GM19324 (cell line): ENCODE measurements at regions not wholly inside any gene's neighbourhood (a gene's known extent, or its start where the extent isn't known, plus 50 kb on each side); places are given as distances from the start of the nearest gene placed in this dataset.

ENCODE experiments used
- ATAC-seq: cut with Tn5 transposase; IDR thresholded peaks from one replicate; pipeline ENCODE4 v1.9.1; 2021; ENCODE audit warnings: mild to moderate bottlenecking, moderate library complexity; ENCODE audit not compliant: unreplicated experiment, low FRiP score

GRCh38 chr6:95478941-95479340, 98.4 kb upstream of the MANEA start:
- ATAC-seq: no peak

GRCh38 chr6:95487817-95488216, 89.5 kb upstream of the MANEA start:
- ATAC-seq: no peak

DNA sequence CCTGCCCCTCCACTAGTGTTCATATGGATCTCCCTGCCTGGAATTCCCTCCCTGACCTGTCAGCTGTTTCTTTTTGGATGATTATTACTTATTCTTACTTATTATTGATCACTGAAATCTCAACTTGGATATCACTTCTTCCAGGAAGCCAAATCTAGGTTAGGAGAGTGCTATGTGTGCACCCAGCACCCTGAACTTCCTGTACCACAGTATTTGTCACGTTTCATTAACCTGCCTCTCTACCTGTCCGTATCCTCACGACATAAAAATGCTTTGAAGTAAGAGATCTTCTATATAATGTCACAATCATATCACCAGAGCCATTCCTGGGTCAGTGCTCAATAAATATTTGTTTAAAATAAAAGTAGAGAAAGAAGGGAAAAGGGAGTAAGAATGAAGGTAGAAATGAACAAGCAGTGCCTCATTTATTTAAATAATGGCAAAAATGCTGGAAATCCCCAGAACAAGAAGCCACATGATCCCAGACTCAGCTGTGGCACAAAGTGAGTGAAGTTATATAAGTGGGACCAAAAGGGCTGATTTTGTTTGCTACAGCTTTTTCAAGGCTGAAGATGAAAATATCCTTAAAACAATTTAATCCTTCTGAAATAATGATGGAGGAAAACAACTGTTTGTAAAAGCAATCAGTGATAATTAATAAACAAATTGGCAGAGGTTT, 88.0 kb upstream of the MANEA start:
- no peak for ATAC-seq

- no peak for ATAC-seq
These were observed 80.4 kb upstream of the MANEA start for GRCh38 chr6:95496769-95497426.

DNA sequence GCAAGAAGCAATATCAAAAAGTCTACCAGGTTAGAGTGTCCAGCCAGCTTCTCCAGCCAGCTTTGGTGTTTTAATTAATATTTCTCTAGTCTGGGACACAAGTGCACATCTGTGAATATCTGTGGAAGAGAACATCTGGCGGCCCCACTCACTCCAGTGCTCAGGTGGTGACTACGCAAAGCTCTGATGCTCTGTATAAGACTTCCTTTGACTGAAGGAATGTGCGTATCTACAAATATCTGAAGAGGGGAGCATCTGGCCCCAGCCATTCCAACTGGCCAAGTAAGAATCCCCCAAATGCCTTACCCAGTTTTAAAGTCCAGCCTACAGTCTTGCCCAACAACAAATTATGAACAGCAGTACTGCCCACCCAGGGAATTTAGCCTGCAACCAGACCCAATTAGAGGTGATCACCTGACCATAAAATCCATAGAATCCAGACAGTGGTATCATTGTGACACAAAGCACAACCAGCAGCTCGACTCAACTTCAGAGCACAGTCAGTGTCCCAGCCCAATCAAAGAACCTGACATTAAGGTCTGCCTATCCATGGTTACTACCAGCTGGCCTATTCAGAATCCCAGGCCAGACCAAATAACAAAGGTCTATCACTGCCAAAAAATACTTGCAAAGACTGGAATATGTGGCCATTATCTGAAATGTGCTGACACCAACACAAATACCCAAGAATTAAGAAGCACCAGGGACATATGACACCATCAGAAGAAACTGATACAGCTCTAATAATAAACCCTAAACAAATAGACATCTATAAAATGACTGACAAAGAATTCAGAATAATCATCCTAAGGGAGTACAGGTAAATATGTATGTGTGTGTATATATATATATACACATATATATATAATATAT, 76.1 kb upstream of the MANEA start:
- ATAC-seq: no peak

- ATAC-seq: no peak
These were observed 73.8 kb upstream of the MANEA start for GRCh38 chr6:95503568-95503967.

DNA sequence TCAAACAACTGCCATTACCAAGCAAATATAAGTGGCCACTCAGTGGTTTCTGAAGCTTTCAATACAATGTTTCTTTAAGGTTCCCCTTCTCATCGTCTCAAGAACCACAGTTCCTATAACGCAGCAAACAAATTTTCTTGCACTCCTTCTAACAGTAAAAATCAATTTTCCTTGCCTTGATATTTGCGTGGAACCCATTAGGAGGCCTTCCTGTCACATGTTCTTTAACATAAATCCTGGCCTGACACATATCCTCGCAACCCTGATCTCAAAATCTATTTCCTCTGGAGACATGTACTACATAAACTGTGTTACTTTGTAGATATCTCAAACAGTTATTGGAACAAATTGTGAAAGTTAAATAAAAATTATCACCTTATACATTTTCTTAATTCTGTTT, 65.9 kb upstream of the MANEA start:
- ATAC-seq: no peak

DNA sequence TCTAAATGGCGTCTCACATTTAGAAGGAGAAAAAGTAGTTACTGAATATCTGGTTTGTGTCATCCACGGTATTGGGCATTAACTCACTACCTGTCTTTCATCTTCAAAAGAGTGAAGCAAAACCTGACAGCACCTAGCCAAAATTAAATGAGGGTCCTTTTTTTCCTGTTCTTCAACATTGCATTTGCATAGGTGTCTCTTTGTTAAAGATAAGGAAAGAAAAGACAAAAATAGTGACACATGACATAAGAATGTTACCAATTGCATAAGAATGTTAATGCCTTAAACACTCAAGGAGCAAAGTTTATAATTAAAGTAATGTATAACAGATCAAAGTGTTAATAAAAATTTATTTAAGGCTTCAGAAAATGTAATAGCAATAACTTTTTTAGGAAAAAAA, 61.4 kb upstream of the MANEA start:
- ATAC-seq: no peak

GRCh38 chr6:95517004-95517403, 60.3 kb upstream of the MANEA start:
- ATAC-seq: no peak

DNA sequence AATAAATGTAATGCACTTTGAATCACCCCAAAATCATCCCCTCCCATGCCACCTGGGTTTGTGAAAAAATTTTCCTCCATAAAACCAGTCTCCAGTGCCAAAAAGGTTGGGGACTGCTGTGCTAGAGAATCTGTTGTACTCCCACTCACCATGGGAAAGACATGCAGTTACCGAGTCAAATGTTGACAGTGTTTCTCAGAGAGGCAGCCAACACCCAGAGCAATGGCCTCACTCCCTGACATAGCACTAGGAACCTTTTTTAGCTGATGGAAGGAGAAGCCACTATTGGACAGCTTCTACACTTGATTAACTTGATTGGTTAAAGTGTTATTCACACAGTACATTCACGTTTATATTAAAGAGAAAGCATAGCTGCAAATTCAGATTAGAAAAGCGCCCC, 59.8 kb upstream of the MANEA start:
- ATAC-seq: no peak

- no peak for ATAC-seq
These were observed 58.6 kb upstream of the MANEA start for GRCh38 chr6:95518630-95519227.

- no peak for ATAC-seq
These were observed 57.9 kb upstream of the MANEA start for GRCh38 chr6:95519228-95520037.

DNA sequence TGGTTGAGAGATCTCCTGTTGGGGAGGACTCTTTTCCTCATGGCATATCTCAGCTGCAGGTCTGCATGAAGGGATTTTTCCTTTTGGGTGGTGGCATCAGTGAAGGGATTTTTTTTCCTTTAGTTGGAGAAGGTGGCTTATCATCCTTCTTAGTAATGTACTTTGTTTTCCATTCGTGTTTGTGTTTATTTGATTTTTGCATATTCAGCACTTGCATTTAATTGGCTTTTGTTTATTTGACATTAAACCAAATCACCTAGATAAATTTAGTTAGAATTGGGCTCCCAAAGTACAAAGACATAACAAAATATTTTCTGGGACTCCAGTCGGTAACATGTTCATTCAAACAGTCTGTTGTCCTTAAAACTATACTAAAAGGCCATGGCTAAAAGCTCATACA, 56.2 kb upstream of the MANEA start:
- ATAC-seq: no peak
